Ovary (tissue), 3 donors: ENCODE measurements at regions not wholly inside any gene's neighbourhood (a gene's known extent, or its start where the extent isn't known, plus 50 kb on each side); places are given as distances from the start of the nearest gene placed in this dataset.

Experiments used
- EP300 ChIP-seq: sonication (generic); formaldehyde crosslinking; IDR thresholded peaks from one replicate; pipeline ENCODE4 v1.6.1; 2017; ENCODE audit warnings: antibody characterized with exemption
- POLR2A ChIP-seq: fragments of 450-650 bp; IDR thresholded peaks from one replicate; pipeline ENCODE4 v1.6.1; 2017; ENCODE audit warnings: antibody characterized with exemption, mild to moderate bottlenecking, moderate library complexity
- TF ChIP-seq, protein P1 (sequence below), 3 donors: fragments of 450-650 bp in 2 of 3; fragments of 200-600 bp in 1 of 3; IDR thresholded peaks; one replicate each; pipeline versions ENCODE4 v1.5.1 to v1.8.0; 2016 to 2022; ENCODE audit warnings: antibody characterized with exemption in 3 of 3, mild to moderate bottlenecking in 1 of 3
- donor health status: DM: no; HTN: no; CAD: no.

DNA sequence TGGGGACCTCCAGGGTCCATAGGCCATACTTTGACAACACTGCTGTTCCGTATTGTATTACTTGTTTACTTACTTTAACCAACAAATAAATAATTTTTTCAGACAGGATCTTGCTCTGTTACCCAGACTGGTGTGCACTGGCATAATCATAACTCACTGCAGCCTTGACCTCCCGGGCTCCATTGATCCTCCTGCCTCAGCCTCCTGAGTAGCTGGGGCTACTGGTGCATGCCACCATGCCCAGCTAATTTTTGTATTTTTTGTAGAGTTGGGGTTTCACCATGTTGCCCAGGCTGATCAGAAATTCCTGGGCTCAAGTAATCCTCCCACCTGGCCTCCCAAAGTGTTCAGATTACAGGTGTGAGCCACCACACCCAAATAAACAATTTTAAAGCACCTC, 64.9 kb upstream of the C15orf39 start:
- TF ChIP-seq, protein P1, sequence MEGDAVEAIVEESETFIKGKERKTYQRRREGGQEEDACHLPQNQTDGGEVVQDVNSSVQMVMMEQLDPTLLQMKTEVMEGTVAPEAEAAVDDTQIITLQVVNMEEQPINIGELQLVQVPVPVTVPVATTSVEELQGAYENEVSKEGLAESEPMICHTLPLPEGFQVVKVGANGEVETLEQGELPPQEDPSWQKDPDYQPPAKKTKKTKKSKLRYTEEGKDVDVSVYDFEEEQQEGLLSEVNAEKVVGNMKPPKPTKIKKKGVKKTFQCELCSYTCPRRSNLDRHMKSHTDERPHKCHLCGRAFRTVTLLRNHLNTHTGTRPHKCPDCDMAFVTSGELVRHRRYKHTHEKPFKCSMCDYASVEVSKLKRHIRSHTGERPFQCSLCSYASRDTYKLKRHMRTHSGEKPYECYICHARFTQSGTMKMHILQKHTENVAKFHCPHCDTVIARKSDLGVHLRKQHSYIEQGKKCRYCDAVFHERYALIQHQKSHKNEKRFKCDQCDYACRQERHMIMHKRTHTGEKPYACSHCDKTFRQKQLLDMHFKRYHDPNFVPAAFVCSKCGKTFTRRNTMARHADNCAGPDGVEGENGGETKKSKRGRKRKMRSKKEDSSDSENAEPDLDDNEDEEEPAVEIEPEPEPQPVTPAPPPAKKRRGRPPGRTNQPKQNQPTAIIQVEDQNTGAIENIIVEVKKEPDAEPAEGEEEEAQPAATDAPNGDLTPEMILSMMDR (IDR thresholded peaks at IDR 0.05): no peak
- TF ChIP-seq POLR2A: no peak
- TF ChIP-seq EP300: no peak
